SKM-1 (cell line): ENCODE measurements at regions not wholly inside any gene's neighbourhood (a gene's known extent, or its start where the extent isn't known, plus 50 kb on each side); places are given as distances from the start of the nearest gene placed in this dataset.

Experiments used
- DNase-seq: peaks from one replicate; lab custom pipeline; 2025; ENCODE audit not compliant: unreplicated experiment; lab: John Stamatoyannopoulos, UW

DNA sequence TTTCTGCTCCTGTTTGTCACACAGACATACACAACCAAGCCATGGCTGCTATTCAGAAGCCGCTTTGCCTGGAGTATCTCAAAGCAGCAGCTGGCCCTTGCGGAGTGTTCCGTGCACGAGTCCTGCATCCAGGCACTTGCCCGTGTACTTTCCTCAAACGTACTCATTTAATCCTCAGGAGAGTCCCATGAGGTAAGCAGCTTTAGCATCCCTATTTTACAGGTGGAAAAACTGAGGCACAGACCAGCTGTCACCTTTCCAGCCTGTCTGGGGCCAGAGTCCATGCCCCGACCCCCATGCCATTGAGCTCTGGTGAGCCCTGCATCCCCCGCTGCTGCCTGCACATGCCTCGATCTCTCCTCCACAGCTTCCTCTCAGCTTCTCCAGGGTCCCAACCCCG is 130.0 kb downstream of the ERMARD start:
- no peak for DNase-seq

DNA sequence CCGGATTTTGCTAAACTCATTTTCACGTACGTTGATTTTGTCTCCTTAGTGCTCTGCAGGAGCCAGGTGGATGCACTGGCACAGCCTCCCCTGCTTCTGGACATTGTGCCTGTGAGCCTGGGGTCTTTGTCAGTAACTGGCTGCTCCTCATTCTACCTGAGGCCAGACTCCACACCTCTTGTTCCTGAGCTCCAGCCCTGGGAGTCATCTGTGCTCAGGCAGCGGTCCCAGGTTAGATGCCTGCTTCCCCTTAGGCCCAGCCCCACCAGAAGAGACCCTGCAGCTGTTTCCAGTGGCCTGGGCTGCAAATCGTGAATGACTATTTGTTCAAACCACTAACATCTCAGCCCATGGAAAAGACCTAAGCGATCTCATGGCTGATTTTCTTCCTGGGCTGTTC is 129.1 kb downstream of the ERMARD start:
- no peak for DNase-seq

DNA sequence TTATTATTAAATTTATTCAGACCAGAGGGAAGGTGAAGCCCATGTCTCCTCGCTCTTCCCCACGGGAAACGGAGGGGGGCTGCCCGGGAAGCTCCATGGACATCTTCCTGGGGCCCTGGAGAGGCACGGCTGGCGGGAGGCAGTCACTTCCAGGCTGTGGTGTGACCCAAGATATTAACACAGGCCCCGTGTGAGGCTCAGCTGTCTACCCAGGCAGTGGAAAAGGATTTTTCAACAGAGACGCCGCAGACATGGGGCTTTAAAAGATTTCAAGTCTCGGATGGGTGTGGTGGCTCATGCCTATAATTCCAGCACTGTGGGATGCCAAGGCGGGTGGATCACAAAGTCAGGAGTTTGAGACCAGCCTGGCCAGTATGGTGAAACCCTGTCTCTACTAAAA is 117.9 kb downstream of the ERMARD start:
- DNase-seq = no peak

DNA sequence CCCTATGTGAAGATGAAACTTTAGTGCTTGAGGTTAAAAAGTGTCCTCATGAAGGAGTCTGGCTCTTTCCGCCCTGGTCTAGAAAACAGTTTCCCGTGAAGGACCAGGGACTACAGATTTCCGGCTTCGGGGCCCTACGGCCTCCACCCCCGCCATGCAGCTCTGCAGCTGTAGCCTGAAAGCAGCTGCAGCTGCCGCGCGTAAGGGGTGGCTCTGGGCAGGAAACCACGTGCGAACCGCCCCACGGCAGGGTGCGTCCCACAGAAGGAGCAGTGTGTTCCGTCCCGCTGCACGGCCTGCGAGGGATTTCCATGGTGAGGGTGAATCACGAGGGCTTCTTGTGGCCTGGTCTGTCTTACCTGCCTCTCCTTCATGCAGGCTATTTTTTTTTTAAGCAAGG is 117.0 kb downstream of the ERMARD start:
- DNase-seq = no peak

DNA sequence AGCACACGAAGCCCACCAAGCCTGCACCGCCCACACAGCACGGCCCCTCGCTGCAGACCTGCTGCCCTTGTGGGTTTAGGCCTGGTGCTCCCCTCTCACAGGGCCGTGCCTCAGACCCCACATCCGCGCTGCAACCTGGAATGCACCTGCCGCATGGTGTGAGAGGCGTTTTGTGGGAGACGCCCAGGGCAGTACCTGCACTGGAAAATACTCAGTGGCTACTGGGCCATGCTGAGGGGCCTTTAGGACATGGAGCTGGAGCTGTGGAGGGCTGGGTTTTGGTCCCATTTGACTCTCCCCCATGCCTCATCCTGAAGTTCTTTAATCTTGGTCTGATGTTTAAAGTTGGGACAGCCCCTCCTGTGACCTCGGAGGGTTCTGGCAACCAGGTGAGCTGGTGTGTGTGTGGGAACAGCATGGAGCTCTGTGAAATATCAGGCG is 116.3 kb downstream of the ERMARD start:
- DNase-seq = no peak

DNA sequence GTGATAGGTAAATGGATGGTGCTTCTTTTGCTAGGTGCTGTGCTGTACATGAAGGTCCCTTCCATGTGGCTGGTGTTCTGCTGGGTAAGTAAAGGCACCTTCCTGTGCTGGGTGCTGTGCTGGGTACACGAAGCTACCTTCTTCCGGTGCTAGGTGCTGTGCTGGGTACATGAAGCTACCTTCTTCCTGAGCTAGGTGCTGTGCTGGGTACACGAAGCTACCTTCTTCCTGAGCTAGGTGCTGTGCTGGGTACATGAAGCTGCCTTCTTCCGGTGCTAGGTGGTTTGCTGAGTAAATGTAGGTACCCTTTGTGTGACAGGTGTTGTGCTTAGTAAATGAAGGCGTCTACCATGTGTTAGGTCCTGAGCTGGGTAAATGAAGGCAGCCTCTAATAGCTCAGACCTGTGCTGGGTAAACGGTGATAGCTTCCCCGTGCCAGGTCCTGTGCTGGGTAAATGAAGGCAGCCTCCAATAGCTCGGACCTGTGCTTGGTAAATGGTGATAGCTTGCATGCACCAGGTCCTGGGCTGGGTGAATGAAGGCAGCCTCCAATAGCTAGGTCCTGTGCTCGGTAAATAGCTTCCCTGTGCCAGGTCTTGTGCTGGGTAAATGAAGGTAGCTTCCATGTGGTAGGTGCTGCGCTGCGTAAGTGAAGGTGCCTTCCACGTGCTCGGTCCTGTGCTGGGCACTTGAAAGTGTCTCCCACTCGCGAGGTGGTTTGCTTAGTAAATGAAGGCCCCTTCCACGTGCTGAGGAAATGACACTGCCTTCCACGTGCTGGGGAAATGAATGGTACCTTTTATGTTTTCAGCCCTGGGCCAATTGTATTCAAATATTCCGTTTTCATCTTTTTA is 115.5 kb downstream of the ERMARD start:
- DNase-seq = no peak

DNA sequence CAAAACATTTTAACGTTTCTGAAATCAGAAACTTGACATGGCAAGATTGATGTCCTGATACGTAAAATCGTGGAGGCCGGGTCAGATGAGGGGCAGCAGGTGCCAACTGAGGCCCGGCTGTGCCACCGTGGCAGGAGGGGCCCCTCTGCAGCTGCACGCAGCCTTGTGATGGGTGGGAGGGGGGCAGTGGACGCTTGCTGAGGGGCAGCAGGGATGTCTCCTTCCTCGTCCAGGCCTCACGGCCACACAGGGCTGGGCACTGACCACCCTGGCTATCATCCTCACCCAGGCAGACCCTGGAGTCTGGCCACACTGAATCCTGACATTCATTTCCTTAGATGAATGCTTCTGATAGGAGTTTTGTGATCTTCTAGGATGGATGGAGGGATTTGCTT is 114.7 kb downstream of the ERMARD start:
- no peak for DNase-seq

DNA sequence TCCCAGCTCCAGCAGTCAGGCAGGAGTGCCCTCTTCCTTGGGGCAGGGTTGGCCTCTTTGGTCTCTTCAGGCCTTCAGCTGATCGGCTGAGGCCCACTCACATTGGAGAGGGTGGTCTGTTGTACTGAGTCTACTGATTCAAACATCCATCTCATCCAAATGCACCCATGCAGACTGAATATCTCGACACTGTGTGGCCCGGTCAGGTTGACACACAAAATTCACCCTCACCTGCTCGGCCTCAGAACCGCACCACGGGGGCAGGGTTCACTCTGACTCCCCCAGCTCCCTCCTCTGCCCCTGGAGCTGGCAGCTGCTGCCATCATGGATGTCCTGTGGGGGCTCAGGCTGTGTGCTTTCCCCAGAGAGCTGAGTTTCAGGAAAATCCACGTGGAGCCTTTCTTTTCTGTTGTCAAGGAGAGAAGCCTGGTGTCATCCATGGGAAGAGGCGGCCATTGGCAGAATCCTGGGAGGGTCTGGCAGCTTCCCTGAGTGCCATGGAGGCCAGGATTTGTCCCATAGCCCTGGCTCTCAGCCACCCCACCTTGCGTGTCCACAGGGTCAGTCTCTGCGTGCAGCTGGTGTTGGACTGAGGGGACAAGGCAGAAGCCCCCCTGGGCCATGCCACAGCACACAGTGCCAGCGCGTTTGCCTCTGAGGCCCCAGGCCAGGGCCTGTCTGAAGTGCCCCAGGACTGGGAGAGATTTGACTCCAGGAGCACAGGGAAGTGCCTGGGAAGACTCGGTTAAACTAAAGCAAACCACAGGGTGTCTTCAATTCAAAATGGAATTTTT is 114.1 kb downstream of the ERMARD start:
- no peak for DNase-seq

DNA sequence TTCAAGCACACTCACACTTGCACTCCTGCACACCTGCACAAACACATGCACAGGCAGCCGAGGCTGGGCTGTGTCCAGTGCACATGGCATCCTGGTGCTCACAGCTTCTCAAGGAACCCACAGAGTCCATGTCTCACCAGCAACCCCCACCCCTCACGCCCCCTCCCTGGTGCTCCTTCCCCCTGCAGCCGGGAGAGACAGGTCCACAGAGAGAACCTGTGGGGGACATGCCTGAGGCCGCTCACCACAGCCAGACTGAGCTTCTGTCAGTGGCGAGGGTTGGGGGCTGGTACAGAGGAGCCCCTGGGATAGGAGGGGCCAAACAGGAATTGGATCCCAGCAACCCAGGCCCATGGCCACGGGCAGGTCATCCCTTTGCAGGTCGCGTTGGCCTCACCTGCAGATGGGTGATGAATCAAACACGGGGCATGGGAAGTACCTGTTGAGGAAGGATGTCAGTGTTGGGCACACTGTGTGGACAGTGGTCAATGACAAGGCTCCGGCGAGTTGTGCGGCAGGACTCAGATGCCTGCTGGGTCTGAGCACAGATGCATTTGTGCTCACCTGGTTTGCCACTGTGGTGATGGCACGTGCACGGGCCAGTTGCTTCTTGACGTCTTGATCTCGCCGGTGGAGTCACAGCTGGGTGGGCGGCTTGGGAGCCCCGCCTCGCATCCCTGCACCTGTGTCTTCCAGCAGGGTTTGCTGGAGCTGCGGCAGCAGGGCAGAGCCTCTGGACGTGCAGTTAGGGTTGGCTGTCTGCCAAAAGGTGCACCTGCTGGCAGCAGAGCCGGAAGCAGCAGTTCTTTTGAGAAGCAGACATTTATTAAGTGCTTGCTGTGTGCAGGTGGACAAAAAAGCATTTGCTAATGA is 113.0 kb downstream of the ERMARD start:
- no peak for DNase-seq

DNA sequence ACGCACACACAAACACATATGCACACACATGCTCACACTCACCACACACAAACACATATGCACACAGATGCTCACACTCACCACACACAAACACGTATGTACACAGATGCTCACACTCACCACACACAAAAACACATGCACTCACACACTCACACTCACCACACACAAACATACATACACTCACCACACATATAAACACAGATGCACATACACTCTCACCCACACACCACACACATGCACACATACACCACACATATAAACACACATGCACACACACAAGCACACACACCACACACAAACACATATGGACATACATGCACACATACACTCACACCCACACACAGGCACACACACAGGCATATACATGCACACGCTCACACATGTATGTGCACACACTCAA is 112.3 kb downstream of the ERMARD start:
- no peak for DNase-seq

DNA sequence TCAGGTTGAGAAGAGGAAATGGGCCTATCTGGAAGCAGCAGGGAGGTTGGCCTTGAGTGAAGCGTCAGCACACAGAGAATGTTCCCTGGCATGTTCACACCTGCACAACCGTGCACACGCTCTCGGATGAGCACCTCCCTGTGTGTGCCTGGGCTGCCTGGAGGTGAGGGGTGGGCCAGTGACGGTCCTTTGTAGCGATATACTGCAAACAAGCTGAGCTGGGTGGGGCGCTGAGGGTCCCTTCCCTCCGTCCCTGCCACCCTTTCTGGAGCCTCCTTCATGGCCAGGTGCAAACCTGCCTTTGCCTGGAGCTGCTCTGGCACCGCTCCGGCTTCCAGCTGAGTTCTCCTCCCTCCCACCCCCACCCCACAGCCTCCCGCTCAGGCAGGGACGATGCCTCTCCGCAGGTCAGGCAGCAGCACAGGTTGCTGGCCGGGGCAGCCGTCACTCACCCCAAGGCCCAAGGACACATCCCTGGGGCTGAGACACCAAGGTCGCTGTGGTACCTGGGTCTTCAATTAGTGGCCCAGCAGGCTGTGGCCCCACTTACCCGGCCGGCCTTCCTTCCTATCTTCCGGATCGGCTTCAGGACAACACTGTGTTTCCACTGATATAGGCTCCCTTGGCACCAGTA is 111.6 kb downstream of the ERMARD start:
- DNase-seq = no peak

DNA sequence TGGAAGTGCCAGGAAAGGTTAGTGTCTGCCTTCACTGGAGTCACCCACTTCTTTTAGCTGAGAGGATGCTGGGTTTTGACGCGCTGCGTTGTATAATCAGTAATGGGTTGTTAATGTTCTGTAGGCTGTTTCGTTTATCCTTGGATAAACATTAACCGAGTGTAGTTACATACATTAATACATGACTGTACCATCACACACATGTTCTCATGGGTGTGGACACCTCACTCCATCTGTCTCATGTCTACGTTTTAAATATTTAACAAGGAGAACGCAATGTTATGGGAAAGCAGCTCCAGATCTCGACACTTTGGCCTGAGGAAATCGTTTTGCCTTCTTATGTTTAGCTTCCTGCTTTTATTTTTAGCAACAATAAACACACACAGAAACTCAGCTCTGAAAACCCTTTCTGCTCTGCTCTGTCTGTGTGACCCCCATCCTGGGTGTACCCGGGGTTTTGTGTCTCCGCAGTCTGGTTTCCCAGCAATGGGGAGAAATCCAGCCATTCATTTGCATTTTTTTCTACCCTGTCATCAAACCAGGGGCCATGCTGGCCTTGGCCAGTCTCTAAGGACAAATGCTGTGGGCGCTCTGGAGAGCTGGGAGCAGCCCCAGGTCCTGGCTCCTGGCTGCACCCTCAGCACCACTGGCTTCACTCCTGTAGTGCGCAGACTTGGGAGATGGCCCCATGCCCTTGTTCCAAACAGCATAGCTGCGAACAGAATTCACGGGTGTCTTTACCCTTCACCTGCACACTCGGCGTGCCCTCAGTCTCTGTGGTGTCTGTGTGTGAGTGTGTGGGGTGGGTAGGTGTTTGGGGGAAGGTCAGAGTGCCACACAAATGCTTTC is 110.8 kb downstream of the ERMARD start:
- no peak for DNase-seq

DNA sequence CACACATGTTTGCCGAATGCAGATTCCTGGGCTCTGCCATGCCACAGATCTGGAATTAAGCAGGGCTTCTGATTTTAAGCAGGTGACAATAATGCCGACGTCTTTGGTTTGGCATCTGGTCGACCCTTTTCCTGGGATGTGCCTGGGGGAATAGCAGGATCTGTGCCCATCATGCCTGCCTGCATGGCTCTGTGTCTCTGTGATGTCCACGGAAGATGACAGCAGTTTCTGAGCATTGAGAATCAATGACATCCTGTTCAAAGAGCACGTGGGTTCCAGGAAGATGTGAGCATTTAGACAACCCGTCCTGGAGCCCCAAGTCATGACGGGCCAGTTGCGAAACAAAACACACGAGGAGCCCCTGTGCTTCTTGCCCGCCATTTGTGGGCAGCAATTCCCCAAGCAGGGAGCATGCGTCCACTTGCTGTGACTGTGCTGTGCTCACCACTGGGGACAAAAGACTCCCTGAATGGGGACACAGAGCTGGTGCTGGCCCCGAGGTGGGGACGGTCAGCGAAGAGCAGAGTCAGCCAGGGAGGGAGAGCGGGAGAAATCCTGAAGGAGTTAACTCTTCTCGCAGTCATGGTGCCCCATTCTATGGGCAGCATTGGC is 110.1 kb downstream of the ERMARD start:
- DNase-seq = no peak

DNA sequence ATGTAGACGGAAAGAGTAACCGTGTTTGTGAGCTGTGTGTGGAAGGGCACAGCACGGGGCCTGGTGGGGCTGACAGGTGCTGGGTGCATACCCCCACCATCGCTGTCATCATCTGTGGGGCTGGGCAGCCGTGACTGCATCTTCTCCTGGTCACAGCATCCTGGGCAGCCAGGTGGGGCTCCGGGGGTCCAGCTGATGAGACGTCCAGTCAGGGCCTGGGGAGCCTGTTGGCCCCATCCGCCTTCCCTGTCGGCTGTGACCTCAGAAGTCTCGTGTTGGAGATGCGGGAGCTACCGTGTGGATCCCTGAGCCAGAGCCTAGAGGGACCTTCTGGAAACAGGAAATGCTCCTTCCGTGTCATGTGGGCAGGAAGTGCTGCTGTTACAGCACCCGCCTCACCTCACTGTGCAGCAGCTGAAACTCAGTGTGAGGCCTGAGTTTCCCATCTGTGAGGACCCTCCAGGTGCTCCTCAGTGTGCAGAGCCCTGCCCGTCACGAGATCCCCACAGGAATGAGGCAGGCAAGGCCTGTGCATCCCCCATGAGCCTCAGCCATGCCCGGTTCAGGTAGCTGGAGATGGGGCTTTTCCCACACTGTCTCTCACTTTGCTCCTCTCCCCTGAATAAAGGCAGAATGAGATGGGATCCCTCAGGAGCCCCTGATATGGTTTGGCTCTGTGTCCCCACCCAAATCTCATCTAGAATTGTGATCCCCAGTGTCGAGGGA is 108.7 kb downstream of the ERMARD start:
- DNase-seq = no peak

DNA sequence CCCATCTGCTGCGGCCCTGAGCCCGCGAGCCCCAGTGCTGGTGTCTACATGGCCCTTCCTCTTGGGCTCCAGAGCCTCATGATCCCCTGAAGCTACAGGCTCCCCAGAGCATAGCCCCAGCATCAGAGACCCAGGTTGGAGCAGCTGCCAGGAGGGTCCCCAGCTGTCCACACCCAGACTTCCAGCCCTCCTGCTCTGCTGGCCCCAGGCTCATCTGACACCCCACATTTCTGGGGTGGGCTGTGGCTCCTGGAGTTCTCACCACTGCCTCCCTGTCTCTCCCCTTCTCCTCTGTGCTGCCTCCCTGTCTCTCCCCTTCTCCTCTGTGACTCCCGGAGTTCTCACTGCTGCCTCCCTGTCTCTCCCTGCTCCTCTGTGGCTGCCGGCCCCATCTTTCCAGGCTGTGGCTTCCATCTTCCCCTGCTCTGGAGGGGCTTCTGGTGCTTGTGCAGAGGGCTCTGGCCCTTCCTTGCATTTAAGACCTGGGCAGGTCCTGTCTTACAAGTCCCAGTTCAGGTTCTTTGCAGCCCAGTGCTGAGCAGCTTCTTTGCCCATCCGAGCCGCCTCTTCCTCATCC is 108.1 kb downstream of the ERMARD start:
- DNase-seq = no peak

DNA sequence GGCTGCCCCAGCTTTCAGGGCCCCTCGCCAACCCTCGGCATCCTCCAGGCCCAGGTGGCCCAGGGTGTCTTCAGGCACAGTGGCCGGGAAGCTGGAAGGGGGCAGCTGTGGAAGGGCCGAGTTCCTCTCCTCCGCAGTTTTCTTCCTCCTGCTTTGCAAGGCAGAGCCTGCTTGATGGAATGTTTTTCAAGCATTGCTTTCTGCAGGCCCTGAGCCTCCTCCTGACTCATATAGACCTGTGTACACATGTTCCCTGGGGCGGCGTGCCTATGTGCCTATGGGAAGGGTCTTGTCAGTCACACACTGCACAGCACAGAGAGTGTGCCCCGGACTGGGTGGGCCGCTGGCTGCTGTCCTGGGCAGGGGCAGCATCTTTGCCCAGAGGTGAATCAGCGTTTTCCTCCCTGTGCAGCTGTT is 107.5 kb downstream of the ERMARD start:
- no peak for DNase-seq

DNA sequence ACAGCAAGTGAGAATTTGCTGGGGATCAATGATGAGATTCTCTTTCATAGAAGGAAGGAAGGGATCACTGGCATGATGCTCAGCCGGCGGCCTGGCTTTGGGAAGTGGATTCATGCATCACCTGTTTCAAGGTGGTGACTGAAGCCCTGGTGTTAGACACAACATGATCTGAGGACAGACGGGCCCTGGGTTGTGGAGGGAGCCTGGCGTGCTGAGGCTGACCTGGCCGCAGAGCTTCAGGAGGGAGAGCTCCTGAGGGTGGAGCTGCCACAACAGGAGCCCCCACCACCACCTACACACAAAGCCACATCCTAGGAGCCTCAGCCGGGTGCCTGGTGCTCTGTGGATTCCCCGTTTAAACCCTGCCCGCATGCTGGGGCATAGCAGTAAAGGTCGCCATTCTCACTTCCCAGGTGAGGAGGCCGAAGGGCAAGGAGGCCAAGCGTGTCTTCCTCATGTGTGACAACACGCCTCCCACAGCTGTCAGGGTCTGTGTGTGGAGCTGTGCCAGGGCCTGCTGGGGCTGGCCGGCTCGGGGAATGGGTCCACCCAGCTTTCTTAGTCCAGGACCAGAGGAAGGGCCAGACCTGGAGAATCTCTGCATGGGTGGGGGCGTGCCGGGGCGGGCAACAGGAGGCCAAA is 107.0 kb downstream of the ERMARD start:
- no peak for DNase-seq
